HG03469 (cell line): ENCODE measurements at regions not wholly inside any gene's neighbourhood (a gene's known extent, or its start where the extent isn't known, plus 50 kb on each side); places are given as distances from the start of the nearest gene placed in this dataset.
"Not testable (repeated sequence)": the region's sequence is repeated elsewhere in the genome, so short reads cannot be mapped to it uniquely, and the experiment has no call there.

ENCODE experiments used
- ATAC-seq: cut with Tn5 transposase; IDR thresholded peaks from one replicate; pipeline ENCODE4 v1.9.1; 2021; ENCODE audit warnings: mild to moderate bottlenecking, moderate library complexity, moderate number of reproducible peaks; ENCODE audit not compliant: unreplicated experiment

DNA sequence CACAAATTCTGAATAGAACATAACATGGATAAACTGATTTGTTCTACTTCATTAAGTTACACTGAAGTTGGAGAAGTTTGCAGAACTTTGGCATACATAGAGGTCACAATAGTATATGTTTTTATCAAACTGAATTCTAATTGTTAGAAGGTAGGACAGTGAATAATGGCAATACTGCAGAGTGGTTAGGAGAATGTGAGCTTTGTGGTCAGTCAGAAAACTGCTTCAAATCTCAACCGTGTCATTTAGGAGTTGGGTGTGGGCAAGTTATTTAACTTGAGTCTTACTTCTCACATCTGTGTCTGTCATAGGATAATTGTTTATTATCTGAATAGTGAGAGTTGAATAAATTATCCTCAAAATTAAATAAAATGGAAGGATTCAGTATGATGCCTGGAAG, 374.6 kb upstream of the SYT1 start:
- no peak for ATAC-seq

DNA sequence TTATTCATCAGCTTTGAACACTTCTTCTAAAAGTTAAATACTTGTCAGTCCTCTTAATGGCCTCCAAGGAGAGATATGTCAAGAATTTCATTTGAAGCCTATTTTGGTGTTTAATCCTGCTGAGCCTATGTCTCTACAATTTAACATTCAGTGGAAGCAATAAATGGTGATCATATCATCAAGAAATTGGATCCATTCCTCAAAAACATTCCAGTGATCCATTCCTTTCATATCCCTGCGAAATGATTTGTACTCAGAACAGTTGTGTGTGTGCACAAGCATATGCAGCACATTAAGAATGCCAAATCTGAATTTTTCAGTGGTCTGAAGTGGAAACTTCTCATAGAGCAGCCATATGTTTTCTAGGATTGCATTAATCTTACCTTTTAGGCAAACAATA, 373.7 kb upstream of the SYT1 start:
- no peak for ATAC-seq

DNA sequence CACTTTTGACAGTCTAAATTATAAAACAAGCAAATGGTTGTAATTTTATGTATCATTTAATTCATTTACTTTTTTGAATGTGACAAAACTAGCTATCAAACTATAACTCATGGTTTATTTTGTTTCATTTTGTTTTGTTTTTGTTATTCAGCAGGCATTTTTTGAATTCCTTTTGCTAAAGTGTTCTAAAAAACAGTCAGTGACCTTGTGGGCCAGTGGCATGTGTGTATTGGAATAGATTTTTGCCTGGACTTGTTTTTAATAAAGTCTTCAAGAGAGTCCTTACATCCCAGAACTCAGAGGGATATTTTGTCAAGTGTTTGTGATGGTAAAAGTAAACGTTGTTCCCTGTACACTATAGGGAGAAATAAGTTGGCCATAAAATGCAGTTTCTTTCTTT, 369.7 kb upstream of the SYT1 start:
- no peak for ATAC-seq

DNA sequence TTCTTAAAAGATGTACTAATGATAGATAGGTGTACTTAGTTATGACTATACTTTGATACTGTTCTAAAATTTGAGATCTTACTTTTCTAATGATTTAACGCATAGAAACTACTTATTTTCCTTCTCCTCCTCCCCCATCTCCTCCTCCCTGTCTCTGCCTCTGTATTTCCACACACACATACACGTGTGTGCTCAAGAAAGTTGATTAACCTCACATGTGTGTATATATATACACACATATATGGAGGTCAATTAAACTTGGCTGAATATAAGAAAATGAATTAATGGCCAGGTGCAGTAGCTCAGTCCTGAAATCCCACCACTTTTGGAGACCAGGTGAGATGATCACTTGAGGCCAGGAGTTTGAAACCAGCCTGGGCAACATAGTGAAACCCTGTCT, 362.7 kb upstream of the SYT1 start:
- ATAC-seq: no peak

DNA sequence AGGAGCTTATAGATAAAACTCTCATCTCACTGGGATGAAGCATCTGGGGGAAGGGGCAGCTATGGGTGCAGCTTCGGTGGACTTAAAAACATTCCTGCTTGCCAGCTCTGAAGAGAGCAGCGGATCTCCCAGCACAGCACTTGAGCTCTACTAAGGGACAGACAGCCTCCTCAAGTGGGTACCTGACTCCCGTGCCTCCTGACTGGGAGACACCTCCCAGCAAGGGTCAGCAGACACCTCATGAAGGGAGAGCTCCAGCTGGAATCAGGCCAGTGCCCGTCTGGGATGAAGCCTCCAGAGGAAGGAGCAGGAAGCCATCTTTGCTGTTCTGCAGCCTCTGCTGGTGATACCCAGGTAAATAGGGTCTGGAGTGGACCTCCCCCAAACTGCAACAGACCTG, 345.2 kb upstream of the SYT1 start:
- no peak for ATAC-seq

DNA sequence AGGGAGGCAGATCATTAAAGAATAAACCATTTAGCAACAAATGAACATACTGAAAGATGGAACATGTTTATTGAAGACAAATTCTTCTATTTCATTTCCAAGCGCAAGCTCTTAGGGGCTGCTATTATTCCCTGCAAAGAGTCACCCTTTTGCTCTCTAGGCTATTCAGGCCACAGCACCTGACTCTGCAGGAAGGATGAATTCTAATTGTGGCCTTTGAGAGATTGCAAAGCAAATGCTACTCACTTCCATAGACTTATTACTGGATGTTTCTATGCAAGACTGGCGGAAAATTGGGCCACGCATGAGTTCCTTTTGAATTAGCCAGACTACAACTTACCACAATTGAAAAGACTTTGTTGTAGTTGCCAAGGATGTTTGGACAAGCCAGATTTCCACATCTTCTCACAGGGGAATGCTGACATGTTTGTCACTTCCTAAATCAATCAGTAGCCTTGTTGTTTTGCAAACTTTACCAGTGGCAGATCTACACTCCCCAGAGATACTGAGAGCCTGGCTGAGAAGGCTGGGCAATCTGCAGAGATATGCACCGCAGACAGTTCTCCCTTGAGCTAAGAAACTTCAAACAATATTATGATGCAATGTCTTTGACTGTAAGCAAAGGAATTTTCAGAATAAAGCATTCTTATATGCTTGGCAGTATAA, 334.3 kb upstream of the SYT1 start:
- ATAC-seq: no peak

DNA sequence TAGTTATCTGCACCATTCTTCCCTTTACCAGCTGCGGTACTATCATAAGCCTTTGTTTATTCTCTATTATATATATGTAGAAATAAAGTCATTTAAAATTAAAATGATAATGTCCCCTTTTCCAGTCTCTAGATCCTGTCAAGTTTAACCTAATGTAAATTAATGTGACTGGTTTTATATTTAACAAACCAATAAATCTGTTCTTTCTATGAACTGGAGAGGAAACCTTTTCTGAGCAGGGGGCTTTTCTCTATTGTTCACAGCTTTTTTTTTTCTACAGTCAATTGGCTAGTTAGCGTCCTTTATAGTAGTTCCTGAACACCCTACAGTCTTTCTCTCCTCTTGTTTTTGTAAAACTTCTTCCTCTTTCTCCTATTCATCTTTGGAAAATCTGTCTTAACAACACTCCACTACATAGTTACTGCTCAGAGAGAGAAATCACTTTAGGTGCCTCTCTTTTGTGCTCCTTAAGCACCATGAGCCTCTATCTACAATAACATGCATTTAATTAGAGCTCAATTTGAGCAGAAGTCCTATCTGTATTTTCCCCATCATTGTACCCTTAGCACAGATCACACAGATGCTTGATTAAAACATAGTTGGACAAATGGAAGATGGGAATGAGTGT, 332.6 kb upstream of the SYT1 start:
- no peak for ATAC-seq

DNA sequence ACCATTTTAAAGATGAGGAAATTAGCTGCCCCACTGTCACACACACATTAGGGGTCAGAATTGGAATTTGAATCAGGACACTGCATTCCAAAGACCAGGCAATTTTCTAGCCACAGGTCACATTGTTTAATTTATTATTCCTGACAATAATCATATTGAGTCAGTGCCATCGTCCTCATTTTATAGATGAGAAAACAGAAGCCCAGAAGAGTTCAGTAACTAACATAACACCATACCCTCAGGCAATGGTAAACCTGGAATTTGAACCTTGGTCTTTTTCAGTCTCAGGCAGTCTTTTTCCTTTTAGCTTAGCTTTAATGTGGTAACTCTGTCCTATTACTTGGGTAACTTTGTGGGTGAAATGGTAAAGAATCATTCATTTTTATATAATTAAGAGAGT, 330.3 kb upstream of the SYT1 start:
- no peak for ATAC-seq

DNA sequence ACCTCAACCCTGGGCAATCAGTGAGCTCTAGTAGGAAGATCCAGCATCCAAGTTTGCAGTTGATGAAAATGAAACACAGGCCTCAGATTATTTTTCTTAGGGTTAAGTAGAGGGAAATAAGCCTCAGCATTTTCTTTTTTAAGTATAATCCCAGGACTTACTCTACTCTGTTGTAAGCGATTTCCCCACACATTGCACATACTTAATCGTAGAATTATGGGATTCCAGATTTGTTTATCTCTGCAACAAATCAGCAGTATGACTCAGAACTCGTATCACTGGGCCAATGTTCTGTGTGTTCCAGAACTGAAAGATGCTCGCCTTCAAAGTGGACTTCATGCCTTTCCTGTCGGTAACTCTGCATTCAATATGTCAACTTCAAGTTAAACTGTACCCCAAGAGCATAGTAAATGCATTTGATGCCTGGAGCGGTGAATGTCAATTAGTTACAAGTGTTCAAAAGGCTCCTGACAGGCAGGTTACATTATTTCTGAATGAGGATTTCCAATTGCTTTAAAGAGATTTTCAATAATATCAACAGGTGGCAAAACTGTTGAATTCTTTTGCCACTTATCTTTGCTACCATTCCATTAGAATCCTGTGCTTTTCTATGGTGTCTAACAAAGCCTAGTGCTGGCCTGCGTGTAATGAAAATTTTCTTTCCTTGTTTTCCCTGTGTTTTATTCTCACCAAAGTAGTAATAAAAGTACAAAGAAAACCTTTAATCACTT, 323.8 kb upstream of the SYT1 start:
- ATAC-seq: no peak

DNA sequence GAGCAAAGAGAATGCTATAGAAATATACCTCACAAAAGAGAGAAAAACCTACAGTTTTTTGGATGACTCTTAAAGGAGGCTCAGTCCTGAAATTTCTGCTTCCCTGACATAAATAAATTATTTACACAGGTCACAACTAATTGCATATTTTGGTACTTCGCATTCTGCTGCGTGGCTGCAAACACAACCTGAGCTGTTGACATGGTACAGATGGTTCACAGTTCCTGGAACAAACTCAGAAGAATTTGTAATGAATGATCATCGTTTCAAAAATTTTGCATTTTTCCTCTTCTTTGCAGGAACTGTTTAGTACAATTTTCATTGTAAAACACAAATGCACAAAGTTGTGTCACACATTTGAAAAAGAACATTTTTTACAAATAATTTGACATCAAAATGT, 313.7 kb upstream of the SYT1 start:
- no peak for ATAC-seq

DNA sequence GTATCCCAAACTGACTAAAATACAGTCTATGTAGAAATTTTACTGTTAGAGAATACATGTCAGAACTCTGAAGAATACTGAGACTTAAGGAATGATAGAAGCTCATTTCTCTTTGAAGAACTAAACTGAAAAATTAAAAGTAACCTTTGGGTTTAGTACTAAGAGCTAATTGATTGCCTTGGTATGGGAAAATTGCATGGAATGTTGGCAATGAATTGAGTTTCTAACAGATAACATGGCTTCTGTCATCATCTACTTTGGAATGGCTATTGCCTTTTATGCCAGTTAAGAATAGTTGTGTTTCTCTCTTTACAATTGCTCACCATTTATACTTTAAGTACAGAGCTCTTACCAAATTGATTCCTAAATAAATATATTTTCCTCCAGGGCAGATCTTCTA, 308.8 kb upstream of the SYT1 start:
- no peak for ATAC-seq

DNA sequence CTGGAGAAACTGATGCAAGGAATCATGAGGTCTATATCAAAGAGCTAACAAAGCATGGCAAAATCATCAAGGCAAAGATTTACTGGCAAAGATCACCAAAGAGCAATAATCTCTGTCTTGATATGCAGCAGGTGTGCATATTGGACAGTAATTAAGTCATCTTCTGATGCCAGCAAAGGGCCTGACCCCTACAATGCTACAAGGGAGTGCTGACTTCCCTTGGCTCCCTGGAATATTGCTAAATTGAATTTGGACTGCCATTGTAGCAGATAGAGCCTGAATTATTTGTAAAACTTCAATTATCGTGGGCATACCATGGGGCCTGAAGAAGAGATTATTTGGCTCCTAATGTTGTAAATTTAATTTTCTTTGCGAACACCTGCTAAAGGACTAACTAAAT, 307.9 kb upstream of the SYT1 start:
- ATAC-seq: no peak

DNA sequence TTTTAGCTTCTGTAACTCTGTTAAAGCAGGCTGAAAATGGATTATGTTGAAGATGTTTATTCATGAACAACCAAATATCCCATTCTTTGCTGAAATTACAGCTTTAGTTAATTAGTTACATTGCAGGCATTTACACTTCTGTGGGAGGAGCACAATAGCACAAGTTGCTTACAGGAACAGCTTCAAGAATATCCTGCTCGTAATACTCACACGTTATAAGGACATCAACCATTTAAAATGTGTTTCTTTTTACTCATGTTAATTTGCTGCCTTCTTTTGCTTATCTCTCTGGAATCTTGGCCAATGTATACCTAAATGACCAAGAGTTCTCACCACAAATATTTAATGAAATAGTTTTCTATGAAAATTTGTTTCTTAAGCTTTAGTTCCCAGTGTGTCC, 305.2 kb upstream of the SYT1 start:
- ATAC-seq: no peak

DNA sequence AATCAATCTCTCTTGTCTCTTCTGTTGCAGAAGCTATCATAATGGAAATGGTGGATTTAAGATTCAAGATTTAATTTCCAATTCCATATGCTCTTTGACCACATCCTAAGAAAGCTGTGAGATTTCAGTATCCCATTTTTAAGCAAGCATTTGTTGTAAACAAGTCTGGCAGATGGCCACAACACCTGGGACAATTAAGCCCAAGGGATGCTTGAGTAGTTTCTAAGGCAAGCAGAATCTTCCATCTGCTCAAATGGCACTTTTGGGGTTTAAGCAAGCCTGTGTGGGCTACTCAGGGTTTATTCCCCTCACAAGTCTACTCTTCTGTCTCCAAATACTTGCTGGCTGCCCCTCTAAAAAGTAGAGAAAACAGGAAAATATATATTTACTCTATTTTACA, 304.7 kb upstream of the SYT1 start:
- ATAC-seq: no peak

DNA sequence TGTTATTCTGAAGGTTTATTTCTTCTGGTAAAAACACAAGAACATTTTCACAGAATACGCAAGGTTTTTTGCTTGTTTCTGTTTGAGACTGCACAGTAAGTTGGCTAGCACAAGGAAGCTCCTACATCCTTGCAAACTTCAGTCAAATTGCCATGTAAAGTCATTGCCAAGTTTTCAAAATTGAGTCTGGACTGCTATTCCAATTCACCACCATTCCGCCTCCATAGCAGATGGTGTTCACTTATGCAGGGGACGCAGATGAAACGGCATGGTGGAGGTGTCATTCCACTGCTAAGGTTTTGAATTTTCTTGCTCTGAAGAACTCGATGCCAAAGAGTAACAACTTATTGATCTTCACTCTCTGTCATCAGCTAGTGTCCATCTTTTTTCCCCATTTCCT, 303.9 kb upstream of the SYT1 start:
- ATAC-seq: no peak

DNA sequence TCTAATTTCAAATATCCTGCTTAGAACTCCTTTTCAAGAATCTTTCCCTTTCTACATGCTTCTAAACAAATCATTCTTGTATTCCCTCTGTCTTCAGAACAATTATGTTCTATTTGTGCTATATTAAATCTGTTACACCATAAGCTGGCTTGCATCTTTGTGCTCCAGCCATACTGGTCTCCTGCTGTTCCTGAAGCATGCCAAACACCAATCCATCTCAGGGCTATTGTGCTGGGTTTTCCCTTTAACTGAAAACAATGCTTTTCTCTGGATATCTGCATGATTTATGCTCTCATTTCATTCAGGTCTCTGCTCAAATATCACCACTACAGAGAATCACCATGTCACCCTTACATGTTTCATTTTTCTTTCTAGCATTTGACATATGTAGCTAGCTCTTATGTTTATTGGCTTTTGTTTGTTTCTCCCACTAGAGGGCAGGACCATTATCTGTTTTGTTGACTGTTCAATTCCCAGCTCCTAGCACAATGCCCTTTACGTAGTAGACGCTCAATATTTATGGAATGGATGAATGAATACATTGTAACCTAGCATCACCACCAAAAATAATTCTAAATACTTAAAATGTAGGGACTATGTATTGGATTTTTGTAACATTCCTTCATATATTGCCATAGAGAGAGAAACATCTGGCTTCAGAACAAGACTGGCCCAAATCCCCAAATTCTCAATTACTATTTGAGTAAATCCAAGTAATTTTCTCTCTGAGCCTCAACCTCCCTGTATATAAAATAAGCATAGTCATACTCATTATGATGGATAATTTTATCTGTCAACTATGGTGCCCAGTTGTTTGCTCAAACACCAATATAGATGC, 302.0 kb upstream of the SYT1 start:
- peak; percentile 53 for ATAC-seq

DNA sequence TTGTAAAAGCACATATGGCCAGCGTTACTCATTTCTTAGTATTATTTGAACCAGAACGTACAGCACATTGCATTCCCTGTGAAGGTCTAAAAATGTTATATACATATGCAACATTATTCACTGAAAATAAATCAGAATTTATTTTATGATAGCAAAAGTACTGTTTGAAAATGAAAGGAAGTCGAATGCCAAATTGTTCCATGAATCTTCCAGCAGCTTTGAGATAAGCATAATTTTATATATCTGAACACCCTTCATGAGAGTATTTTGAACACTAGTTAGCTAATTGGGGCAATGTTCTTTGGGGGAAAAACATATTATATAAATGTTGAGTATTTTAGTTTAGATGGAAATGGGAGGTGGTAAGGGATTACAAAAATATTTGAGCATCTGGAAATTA, 300.7 kb upstream of the SYT1 start:
- ATAC-seq: no peak

DNA sequence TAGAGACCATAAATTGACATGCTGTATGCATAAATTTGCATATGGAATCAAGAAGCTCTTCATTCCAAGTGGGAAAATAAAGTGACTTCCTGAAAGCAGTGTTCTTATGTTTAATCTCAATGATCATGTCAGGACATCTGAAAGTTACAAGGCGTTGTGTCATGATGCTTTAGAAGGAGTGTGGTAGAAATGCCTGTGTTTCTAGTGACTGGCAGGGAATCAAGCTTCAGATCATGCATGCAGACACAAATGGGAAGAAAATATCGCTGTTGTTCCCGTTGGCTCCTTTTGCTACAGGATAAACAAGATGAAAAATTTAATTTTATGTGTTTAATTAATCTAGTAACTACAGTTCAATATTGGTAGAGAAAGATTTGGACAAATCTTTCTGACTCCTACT, 298.1 kb upstream of the SYT1 start:
- ATAC-seq: no peak

DNA sequence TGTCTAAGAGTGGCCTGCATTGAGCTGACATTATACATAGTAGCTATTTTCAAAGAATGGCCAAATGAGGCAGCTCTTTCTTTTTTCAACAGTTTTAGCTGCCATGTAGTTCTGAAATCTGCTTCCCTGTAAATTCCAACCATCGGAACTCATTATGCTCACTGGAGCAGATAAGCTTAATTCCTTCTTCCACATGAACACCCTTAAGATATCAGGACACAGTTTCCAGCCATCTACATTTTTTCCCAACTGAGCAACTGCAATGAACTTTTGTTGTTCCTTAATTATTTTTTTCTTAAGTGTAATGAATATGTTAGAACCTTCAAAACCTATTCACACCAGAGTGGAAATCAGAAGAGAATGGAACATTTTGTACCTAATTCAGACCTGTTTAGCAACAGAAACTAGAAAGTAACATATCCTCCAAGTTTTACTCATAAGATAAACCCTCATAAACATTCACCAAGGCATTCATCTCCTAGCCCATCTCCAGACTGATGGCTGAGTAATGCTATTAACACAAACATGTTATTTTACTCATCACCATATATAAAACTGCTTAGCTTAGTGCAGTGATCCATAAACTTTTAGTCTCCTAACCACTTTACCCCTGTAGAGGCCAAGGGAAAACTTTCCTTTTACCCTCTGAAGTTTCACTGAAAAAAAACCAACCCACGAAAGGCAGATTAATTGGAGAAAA, 296.1 kb upstream of the SYT1 start:
- no peak for ATAC-seq

DNA sequence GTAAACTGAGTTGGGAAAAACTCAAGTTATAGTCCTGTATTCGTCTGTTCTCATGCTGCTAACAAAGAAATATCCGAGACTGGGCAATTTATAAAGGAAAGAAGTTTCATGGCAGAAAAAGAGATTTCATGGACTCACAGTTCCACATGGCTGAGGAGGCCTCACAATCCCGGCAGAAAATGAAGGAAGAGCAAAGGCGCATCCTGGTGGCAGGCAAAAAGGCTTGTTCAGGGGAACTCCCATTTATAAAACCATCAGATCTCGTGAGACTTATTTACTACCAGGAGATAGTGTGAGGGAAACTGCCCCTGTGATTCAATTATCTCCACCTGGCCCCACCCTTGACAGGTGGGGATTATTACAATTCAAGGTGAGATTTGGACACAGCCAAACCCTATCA, 292.6 kb upstream of the SYT1 start:
- ATAC-seq: no peak

DNA sequence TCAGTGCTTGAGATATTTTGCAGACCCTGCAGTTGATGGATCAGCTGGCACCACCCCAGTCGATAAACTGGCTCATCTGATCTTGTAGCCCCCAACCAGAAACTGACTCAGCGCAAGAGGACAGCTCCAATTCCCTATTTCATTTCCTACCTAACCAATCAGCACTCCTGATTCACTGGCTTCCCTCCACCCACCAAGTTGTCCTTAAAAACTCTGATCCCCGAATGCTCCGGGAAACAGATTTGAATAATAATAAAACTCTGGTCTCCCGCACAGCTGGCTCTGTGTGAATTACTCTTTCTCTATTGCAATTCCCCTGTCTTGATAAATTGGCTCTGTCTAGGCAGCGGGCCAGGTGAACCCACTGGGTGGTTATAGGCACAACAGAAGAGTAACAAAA, 289.4 kb upstream of the SYT1 start:
- ATAC-seq: not testable (repeated sequence)
